OCI-LY3 (cell line): ENCODE measurements at regions not wholly inside any gene's neighbourhood (a gene's known extent, or its start where the extent isn't known, plus 50 kb on each side); places are given as distances from the start of the nearest gene placed in this dataset.

Experiments used
- H2AFZ ChIP-seq: fragments of 200-600, 300-600 bp; shearing (Covaris generic); 2 replicates; pipeline ENCODE4 v1.6.0; 2014; ENCODE audit warnings: antibody characterized with exemption, low read depth, low read length
- H3K27ac ChIP-seq: fragments of 200-600, 300-600 bp; sonication (generic); 2 replicates; pipeline ENCODE4 v1.5.1; 2014; ENCODE audit warnings: mild to moderate bottlenecking, low read length, moderate library complexity, mixed read lengths
- H3K27me3 ChIP-seq: fragments of 200-600, 300-600 bp; sonication (generic); 2 replicates; pipeline ENCODE4 v1.6.1; 2014; ENCODE audit warnings: low read depth, low read length, mixed read lengths
- H3K36me3 ChIP-seq: fragments of 200-600, 300-600 bp; sonication (generic); replicated peaks from 2 replicates; pipeline ENCODE3; 2014; ENCODE audit warnings: low read depth, low read length, mixed read lengths
- H3K4me1 ChIP-seq: fragments of 300-600, 200-600 bp; sonication (generic); 2 replicates; pipeline ENCODE4 v1.6.1; 2014; ENCODE audit warnings: low read length, mixed read lengths
- H3K4me2 ChIP-seq: fragments of 200-600, 300-600 bp; sonication (generic); 2 replicates; pipeline ENCODE4 v1.6.1; 2014; ENCODE audit warnings: low read length, mixed read lengths
- H3K4me3 ChIP-seq: fragments of 300-600, 200-600 bp; sonication (generic); 2 replicates; pipeline ENCODE4 v1.5.1; 2014; ENCODE audit warnings: antibody characterized with exemption, mild to moderate bottlenecking, low read length, moderate library complexity
- H3K79me2 ChIP-seq: fragments of 300-600, 200-600 bp; shearing (Covaris generic); 2 replicates; pipeline ENCODE4 v1.6.1; 2014; ENCODE audit warnings: mild to moderate bottlenecking, low read length, mixed read lengths
- H3K9ac ChIP-seq: fragments of 300-600, 200-600 bp; shearing (Covaris generic); 2 replicates; pipeline ENCODE4 v1.6.0; 2014; ENCODE audit warnings: mild to moderate bottlenecking, low read length, moderate library complexity
- H3K9me3 ChIP-seq: fragments of 200-600, 300-600 bp; shearing (Covaris generic); 2 replicates; pipeline ENCODE4 v1.6.1; 2014; ENCODE audit warnings: low read length, mixed read lengths; ENCODE audit not compliant: insufficient read depth
- H4K20me1 ChIP-seq: fragments of 200-600, 300-600 bp; sonication (generic); 2 replicates; pipeline ENCODE4 v1.6.1; 2016; ENCODE audit warnings: low read length, mixed read lengths; ENCODE audit not compliant: insufficient read depth
- EZH2phosphoT487 ChIP-seq: fragments of 200-600 bp; shearing (Covaris generic); IDR thresholded peaks from 2 replicates; pipeline ENCODE4 v1.6.1; 2018; ENCODE audit warnings: antibody characterized with exemption, mixed run types, low read depth
- TF ChIP-seq, protein P1 (sequence below): fragments of 200-600, 300-600 bp; sonication (generic); IDR thresholded peaks from 2 replicates; pipeline ENCODE4 v1.5.1; 2014; ENCODE audit warnings: antibody characterized with exemption, low read length, low read depth

DNA sequence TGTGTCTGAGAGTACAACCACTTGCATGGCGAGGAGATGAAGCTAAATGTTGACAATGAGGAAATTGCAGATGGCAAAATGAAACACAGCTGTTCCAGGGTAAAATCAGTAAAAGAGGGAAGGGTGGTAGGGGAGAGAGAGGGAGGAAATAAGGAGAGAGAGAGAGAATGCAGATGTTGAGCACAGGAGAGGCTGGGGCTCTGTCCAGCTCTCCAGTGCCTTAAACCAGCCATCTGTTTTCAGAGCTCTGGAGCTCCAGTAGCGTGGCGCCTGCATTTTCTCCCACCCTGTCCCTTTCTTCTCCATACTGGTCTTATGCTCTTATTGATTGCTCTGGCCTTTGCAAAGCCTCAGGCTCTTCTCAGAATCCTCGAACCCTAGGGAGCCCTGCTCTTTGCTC lies 52.7 kb upstream of the BOD1L2 start:
- Histone ChIP-seq H3K4me1 (peaks cover 14% of the 10 kb centered on the region), H3K4me3 (no peak overlapping the region), H3K9ac (no peak overlapping the region)

DNA sequence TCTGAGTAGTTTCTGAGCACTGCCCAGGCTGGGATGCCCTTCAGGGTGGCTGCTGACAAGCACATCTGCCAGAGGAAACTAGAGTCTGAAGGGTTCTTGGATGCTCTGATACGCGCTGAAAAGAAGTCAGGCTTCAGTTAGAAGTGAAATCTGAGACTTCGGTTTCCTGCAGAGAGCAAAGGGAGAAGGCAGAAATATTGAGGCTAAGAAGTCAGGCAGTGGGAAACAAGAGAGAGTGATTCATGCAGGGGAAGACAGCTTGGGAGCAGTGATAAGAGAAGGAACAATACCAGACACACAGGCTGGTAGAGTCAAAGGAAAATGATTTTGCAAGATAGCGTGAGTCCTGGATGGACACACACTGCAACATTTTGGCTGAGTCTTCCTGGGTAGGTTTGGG lies 51.0 kb upstream of the BOD1L2 start:
- no peak overlapping the region for H3K27ac ChIP-seq
- H3K9ac ChIP-seq = no peak overlapping the region
- no peak overlapping the region for H2AFZ ChIP-seq
- peaks cover 65% of the 10 kb centered on the region for H3K27me3 ChIP-seq
- no peaks in the 10 kb centered on the region for H4K20me1 ChIP-seq
- H3K4me3 ChIP-seq = no peak overlapping the region
- no peaks in the 10 kb centered on the region for H3K9me3 ChIP-seq
- no peaks in the 10 kb centered on the region for H3K36me3 ChIP-seq
- H3K4me1 ChIP-seq = peaks cover 6% of the 10 kb centered on the region
- H3K79me2 ChIP-seq = no peaks in the 10 kb centered on the region
- no peak overlapping the region for H3K4me2 ChIP-seq
- TF ChIP-seq, protein P1, sequence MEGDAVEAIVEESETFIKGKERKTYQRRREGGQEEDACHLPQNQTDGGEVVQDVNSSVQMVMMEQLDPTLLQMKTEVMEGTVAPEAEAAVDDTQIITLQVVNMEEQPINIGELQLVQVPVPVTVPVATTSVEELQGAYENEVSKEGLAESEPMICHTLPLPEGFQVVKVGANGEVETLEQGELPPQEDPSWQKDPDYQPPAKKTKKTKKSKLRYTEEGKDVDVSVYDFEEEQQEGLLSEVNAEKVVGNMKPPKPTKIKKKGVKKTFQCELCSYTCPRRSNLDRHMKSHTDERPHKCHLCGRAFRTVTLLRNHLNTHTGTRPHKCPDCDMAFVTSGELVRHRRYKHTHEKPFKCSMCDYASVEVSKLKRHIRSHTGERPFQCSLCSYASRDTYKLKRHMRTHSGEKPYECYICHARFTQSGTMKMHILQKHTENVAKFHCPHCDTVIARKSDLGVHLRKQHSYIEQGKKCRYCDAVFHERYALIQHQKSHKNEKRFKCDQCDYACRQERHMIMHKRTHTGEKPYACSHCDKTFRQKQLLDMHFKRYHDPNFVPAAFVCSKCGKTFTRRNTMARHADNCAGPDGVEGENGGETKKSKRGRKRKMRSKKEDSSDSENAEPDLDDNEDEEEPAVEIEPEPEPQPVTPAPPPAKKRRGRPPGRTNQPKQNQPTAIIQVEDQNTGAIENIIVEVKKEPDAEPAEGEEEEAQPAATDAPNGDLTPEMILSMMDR = no peak
- no peak for TF ChIP-seq EZH2phosphoT487

More for the DNA sequence above, 52.7 kb upstream of the BOD1L2 start:
- Histone ChIP-seq H2AFZ (no peak overlapping the region), H3K36me3 (no peaks in the 10 kb centered on the region), H4K20me1 (no peaks in the 10 kb centered on the region), H3K27me3 (peaks cover 80% of the 10 kb centered on the region), H3K79me2 (no peaks in the 10 kb centered on the region), H3K4me2 (no peak overlapping the region), H3K9me3 (no peaks in the 10 kb centered on the region), H3K27ac (no peak overlapping the region)
- TF ChIP-seq EZH2phosphoT487 = no peak
- TF ChIP-seq, protein P1 = no peak
